ENCODE measurements at regions not wholly inside any gene's neighbourhood (a gene's known extent, or its start where the extent isn't known, plus 50 kb on each side); places are given as distances from the start of the nearest gene placed in this dataset.
A peak's percentile ranks its signal among the peaks of the same experiment; 100 is the strongest.

DNA sequence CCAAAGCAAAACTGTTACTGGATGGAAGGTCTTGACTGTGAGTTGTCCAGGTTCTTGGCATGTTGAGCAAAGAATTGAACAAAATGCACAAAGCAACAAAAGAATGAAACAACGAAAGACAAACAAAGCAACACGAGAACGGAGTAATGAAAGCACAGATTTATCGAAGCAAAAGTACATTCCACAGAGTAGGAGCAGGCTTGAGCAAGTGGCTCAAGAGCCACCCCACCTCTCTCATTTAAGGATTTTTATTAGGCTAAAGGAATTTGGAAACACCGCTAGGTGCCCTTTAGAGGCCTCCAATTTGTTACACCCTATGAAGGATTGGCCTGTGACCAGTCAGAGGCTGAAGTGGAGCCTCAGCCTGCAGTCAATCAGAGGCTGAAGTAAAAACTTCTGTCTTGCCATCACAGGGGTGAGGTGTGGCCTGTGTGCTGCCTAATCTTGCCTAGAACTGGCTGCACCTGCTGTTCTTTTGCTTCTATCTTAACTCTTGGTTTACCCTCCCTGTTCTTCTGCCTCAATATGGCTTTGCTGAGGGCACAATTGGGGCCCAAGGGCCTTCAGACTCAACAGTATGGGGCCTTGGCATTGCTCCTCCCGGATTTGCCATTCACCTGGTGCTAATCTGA is 59.4 kb upstream of the FTH1 start:
- DNase-seq, result no peak

DNA sequence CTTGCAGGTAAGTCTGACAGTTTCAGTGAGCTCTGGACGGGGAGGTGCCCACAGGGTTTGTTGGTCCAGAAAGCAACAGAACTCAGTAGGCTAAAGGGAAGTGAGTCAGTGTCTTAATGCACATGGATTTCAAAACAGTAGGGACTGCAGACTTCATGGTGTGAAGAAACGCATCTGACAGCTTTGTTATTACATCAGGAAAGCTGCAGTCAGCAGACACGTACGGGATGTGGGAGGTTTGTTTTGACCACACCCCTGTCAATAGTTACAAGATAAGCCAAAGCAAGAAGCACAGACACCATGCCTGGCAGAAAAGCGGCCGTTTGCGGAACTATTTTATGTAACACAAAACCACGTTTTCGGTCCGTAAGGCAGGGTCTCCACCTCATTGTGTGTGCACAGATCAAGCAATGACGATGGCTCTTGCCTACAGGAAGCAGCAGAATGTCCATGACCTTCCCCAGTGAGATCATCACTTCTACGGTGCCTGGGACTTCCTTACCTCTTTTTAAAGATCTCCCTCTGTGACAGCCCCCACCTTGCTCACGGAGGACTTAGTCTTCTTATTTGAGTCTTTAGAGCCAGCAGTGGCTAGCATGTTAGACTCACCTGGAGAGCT is 58.2 kb upstream of the FTH1 start:
- DNase-seq, result peak; percentile 93

DNA sequence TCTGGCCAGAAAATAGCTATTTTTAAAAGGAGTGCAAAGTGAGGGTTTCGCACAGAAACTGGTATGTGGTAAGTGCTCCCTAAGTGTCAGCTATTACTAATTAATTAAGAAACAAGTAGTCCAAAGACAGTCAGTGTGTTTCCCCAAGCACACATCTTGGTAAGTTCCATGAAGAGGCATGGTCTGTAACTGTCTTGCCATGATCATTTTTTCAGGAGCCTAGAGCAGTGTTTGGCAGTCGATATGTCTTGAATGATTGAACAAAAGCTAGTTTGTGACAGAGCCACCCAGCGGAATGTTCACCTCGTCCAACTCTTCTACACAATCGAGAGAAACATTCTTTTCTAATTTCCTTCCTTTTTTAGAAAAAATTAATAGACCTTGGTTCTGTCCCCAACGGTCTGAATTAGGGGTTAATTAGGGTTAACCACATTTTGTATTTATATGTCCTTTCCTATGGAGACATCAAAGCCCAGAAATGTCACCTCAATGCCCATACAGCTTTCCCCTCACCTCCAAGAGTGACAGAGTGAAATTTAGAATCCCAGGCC is 57.6 kb upstream of the FTH1 start:
- no peak for DNase-seq

DNA sequence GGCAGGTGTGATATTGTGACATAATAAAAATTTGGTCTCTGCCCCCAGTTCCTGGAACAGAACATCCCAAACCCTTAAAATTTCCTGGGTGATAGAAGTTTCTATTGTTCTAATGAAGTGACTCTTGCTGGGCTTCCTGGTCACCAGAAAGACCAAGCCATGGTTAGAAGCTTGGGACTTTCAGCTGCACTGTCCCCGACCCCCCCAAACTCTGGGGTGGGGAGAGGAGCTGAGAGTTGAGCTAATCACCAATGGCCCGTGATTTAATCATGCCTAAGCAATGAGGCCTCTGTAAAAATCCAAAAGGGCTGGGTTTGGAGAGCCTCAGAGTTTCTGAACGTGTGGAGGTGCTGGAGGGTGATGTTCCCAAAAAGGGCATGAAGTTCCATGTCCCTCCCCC is 54.8 kb upstream of the FTH1 start:
- DNase-seq, result no peak

DNA sequence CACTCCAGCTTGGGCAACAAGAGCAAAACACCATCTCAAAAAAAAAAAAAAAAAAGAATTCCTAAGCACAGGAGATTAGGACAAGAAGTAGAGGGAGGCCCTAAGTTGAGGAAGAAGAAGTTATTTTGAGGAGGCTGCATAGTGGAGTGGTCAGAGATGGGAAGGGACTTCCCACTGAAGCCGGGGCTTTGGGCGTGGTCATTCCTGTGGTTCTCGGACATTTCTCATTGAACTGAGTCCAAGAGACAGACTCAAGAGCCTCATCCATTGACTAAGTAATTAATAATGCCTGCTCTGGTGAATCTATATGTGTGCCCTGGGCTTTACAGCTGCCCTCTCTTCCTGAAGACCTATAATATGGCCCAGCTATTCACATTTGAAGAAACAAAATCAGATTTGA is 53.2 kb upstream of the FTH1 start:
- DNase-seq, result no peak

DNA sequence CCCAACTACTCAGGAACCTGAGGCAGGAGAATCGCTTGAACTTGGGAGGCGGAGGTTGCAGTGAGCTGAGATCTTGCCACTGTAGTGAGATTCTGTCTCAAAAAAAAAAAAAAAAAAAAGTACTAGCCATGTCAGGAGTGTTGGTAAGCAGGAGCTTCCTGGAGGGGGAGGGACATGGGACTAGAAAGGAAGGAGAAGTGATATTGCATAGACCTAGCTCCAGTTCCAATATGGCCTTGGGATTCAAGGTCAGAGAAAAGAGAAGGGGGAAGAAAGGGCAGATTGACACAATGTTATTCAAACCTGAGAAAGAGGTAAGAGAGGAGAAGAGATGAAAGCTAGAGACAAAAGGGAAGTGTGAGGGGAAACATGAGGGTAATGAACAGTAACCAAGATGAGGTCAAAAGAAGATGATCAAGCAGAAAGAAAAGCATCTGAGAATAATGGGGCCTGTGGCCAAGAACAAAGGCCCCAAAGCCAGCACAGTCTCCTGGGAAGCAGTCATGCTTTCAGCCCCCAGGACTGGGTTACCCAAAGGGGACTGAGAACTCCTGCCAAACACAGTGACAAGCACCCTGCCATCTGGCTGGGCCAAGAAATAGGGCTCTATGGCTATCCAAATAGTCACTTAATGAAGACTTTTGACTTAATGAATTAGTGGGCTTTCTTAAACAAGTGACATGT is 51.7 kb upstream of the FTH1 start:
- DNase-seq, result no peak

DNA sequence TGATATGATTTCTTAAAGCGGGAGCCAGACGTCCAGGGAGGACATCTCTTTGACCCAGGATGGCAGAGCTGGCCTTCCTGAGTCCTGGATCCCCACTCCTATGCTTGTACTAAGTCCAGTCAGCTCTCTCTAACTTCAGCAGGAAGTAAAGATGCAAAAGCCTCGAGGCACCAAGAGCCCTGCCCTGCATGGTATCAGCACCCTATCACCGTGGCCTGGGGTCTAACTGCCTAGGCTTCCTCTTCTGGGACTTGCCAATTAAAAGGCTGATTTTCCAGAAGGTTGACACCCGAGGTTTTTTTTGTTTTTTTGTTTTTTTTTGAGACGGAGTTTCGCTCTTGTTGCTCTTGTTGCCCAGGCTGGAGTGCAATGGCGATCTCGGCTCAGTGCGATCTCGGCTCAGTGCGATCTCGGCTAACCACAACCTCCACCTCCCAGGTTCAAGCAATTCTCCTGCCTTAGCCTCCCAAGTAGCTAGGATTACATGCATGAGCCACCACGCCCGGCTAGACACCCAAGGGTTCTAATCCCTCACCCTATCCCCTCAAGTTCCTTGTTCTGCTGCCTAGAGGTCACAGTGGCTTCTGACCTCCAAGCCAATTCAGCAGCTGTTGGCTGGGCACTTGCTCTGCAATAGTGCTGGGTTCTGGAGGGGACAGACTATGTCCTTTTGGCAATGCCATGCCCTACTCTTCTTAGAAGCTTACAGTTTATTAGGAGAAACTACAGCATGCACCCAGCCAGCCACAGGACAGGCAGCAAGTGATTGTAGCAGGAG is 50.6 kb upstream of the FTH1 start:
- DNase-seq, result no peak
